HG03103 (cell line): ENCODE measurements at regions not wholly inside any gene's neighbourhood (a gene's known extent, or its start where the extent isn't known, plus 50 kb on each side); places are given as distances from the start of the nearest gene placed in this dataset.
A peak's percentile ranks its signal among the peaks of the same experiment; 100 is the strongest.
"Not testable (repeated sequence)": the region's sequence is repeated elsewhere in the genome, so short reads cannot be mapped to it uniquely, and the experiment has no call there.

Experiments used
- ATAC-seq: cut with Tn5 transposase; IDR thresholded peaks from one replicate; pipeline ENCODE4 v1.9.1; 2021; ENCODE audit warnings: low read depth; ENCODE audit not compliant: unreplicated experiment

GRCh38 chr1:157410457-157410856, 141.9 kb downstream of the FCRL5 start:
- ATAC-seq = no peak

- ATAC-seq = no peak
These were observed 142.4 kb downstream of the FCRL5 start for GRCh38 chr1:157409927-157410326.

- ATAC-seq = no peak
These were observed 144.3 kb downstream of the FCRL5 start for GRCh38 chr1:157407917-157408525.

- ATAC-seq = no peak
These were observed 144.9 kb downstream of the FCRL5 start for GRCh38 chr1:157407367-157407766.

- ATAC-seq = no peak
These were observed 146.7 kb downstream of the FCRL5 start for GRCh38 chr1:157405662-157406061.

GRCh38 chr1:157404614-157405013, 147.7 kb downstream of the FCRL5 start:
- no peak for ATAC-seq

GRCh38 chr1:157404063-157404501, 148.2 kb downstream of the FCRL5 start:
- ATAC-seq = no peak

GRCh38 chr1:157403608-157404007, 148.7 kb downstream of the FCRL5 start:
- ATAC-seq = peak; percentile 13

- peak; percentile 83 for ATAC-seq
These were observed 149.1 kb downstream of the FCRL5 start for GRCh38 chr1:157403203-157403602.

GRCh38 chr1:157400766-157401165, 151.5 kb downstream of the FCRL5 start:
- ATAC-seq = no peak

GRCh38 chr1:157399984-157400382, 152.3 kb downstream of the FCRL5 start:
- no peak for ATAC-seq

- no peak for ATAC-seq
These were observed 152.9 kb downstream of the FCRL5 start for GRCh38 chr1:157399343-157399983.

- ATAC-seq = no peak
These were observed 161.7 kb downstream of the FCRL5 start for GRCh38 chr1:157390651-157391050.

- no peak for ATAC-seq
These were observed 164.3 kb downstream of the FCRL5 start for GRCh38 chr1:157388057-157388456.

GRCh38 chr1:157384258-157384657, 168.1 kb downstream of the FCRL5 start:
- no peak for ATAC-seq

- no peak for ATAC-seq
These were observed 170.0 kb downstream of the FCRL5 start for GRCh38 chr1:157382351-157382750.

GRCh38 chr1:157380523-157380922, 171.8 kb downstream of the FCRL5 start:
- ATAC-seq = no peak

GRCh38 chr1:157377280-157377713, 175.0 kb downstream of the FCRL5 start:
- not testable (repeated sequence) for ATAC-seq

GRCh38 chr1:157376681-157377080, 175.6 kb downstream of the FCRL5 start:
- no peak for ATAC-seq

GRCh38 chr1:157372311-157372710, 180.0 kb downstream of the FCRL5 start:
- ATAC-seq = not testable (repeated sequence)

- ATAC-seq = no peak
These were observed 180.5 kb downstream of the FCRL5 start for GRCh38 chr1:157371826-157372225.

- no peak for ATAC-seq
These were observed 181.1 kb downstream of the FCRL5 start for GRCh38 chr1:157371221-157371620.
